Activated T-cell treated with anti-CD3 and anti-CD28 coated beads, Interleukin-2, amount 50 U/mL, for 24 hours (primary cell): ENCODE measurements at regions not wholly inside any gene's neighbourhood (a gene's known extent, or its start where the extent isn't known, plus 50 kb on each side); places are given as distances from the start of the nearest gene placed in this dataset.

Experiments
- DNase-seq: peaks from one replicate; pipeline ENCODE4 v3.0.0-alpha.2; 2020
- H3K27ac Mint-ChIP-seq: 2 replicates; pipeline ENCODE4 v1.8.0; 2020; ENCODE audit warnings: mild to moderate bottlenecking, mixed read lengths
- H3K27me3 Mint-ChIP-seq: 2 replicates; pipeline ENCODE4 v1.8.0; 2020; ENCODE audit warnings: mixed read lengths
- H3K36me3 Mint-ChIP-seq: 2 replicates; pipeline ENCODE4 v1.8.0; 2020; ENCODE audit warnings: low read depth, mixed read lengths
- H3K4me1 Mint-ChIP-seq: 2 replicates; pipeline ENCODE4 v1.8.0; 2020; ENCODE audit warnings: low read depth, mixed read lengths
- H3K4me3 Mint-ChIP-seq: 2 replicates; pipeline ENCODE4 v1.8.0; 2020; ENCODE audit warnings: mild to moderate bottlenecking, moderate library complexity, mixed read lengths
- H3K9me3 Mint-ChIP-seq: 2 replicates; pipeline ENCODE4 v1.8.0; 2020; ENCODE audit warnings: mixed read lengths

- Mint-ChIP-seq H3K9me3 (no peaks in the 10 kb centered on the region), H3K27ac (no peak overlapping the region)
- no peak for DNase-seq
Measured at GRCh38 chr3:30193625-30194044, 412.8 kb upstream of the TGFBR2 start.

DNA sequence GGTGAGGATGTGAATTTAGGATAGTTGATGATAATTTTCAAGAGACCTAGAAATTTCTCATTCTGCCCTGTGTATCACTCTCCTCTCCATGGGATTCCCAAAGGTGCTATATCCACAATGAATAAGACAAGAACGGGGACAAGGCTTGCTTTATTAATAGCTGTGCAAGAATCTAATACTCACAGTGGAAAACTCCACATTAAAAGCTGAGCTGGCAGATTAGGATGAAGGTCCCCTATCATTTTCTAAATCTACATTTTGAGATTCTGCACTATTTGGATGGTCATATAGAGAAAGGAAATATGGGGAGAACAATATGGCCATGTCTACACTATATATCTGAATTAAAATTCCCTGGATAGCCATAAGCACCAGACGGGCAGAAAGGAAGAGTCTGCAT lies 411.0 kb upstream of the TGFBR2 start:
- Mint-ChIP-seq H3K27ac (no peak overlapping the region), H3K4me1 (peaks cover 4% of the 10 kb centered on the region), H3K9me3 (no peaks in the 10 kb centered on the region), H3K27me3 (no peaks in the 10 kb centered on the region), H3K4me3 (no peak overlapping the region), H3K36me3 (no peaks in the 10 kb centered on the region)
- DNase-seq = no peak

More at GRCh38 chr3:30193625-30194044, 412.8 kb upstream of the TGFBR2 start:
- Mint-ChIP-seq H3K4me3 (no peak overlapping the region), H3K4me1 (peaks cover 3% of the 10 kb centered on the region), H3K36me3 (no peaks in the 10 kb centered on the region), H3K27me3 (no peaks in the 10 kb centered on the region)

DNA sequence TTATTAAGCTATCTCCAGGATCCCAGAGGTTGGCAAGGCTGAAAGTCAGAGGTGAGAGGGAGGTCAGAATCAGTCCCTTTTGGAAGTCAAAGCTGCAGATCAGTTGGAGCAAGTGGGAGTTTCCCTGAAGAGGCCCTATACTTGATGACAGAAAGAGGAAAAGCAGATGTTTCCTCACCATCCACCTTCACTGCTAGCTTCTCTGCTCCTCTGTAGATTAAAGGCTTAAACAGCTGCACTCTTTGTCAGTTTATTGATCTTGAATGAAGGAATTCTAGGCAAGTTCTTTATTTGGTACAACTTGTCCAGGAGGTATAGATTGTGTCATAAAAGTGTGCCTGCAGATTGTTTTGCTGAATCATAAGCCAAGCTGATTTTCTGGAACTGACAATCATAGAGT lies 408.2 kb upstream of the TGFBR2 start:
- DNase-seq = no peak
- H3K36me3 Mint-ChIP-seq = no peaks in the 10 kb centered on the region
- H3K4me1 Mint-ChIP-seq = peaks cover 4% of the 10 kb centered on the region

DNA sequence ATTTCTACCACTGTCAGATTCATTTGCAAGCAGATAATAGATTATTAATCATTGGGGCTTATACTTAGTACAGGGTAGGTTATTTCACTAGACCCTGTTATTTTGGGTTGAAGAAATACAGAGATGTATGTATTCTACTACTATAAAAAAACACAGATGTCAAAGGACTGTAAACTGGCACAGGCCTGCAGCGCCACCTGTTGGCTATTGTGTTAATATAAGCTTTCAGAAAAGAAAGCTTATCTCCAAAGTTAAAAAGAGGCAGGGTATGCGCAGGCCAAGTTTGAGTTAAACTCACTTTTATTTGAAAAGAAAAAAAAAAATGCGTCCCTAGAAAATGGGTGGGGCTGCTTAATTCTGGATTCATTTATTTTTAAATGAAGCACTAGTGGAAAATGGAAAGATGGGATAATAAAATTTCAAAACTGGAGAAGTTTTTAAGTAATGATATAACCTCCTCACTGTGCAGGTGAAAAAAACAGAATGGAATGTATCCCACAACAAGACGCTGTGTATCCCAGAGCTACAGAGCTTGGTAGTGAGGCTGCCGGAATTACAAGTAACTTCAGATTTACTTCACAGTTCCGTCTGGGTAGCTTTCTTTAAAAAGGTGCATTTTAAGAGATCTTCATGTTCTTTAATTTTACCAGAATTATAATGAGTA lies 407.2 kb upstream of the TGFBR2 start:
- Mint-ChIP-seq H3K36me3 (no peaks in the 10 kb centered on the region), H3K4me1 (peaks cover 4% of the 10 kb centered on the region), H3K27me3 (no peaks in the 10 kb centered on the region), H3K9me3 (no peaks in the 10 kb centered on the region), H3K27ac (no peak overlapping the region), H3K4me3 (no peak overlapping the region)
- peak; percentile 73 for DNase-seq

More for the DNA sequence above, 408.2 kb upstream of the TGFBR2 start:
- H3K9me3 Mint-ChIP-seq = no peaks in the 10 kb centered on the region
- no peak overlapping the region for H3K27ac Mint-ChIP-seq
- H3K4me3 Mint-ChIP-seq = no peak overlapping the region
- H3K27me3 Mint-ChIP-seq = no peaks in the 10 kb centered on the region

GRCh38 chr3:30199855-30200254 lies 406.5 kb upstream of the TGFBR2 start:
- Mint-ChIP-seq H3K27me3 (no peaks in the 10 kb centered on the region), H3K36me3 (no peaks in the 10 kb centered on the region), H3K4me1 (peaks cover 4% of the 10 kb centered on the region), H3K4me3 (no peak overlapping the region), H3K27ac (no peak overlapping the region), H3K9me3 (no peaks in the 10 kb centered on the region)
- no peak for DNase-seq

- peaks cover 17% of the 10 kb centered on the region for H3K4me1 Mint-ChIP-seq
- no peak overlapping the region for H3K27ac Mint-ChIP-seq
- H3K27me3 Mint-ChIP-seq = no peaks in the 10 kb centered on the region
- no peak for DNase-seq
- no peak overlapping the region for H3K4me3 Mint-ChIP-seq
- no peaks in the 10 kb centered on the region for H3K9me3 Mint-ChIP-seq
- no peaks in the 10 kb centered on the region for H3K36me3 Mint-ChIP-seq
Measured at GRCh38 chr3:30201715-30202114, 404.7 kb upstream of the TGFBR2 start.

GRCh38 chr3:30203301-30203700 lies 403.1 kb upstream of the TGFBR2 start:
- no peak overlapping the region for H3K4me3 Mint-ChIP-seq
- H3K9me3 Mint-ChIP-seq = no peaks in the 10 kb centered on the region

GRCh38 chr3:30204126-30204525 lies 402.3 kb upstream of the TGFBR2 start:
- DNase-seq = no peak
- no peak overlapping the region for H3K27ac Mint-ChIP-seq
- H3K4me1 Mint-ChIP-seq = peaks cover 14% of the 10 kb centered on the region
- H3K4me3 Mint-ChIP-seq = no peak overlapping the region
- H3K36me3 Mint-ChIP-seq = no peaks in the 10 kb centered on the region
- no peaks in the 10 kb centered on the region for H3K27me3 Mint-ChIP-seq
- no peaks in the 10 kb centered on the region for H3K9me3 Mint-ChIP-seq

More at GRCh38 chr3:30203301-30203700, 403.1 kb upstream of the TGFBR2 start:
- Mint-ChIP-seq H3K4me1 (peaks cover 16% of the 10 kb centered on the region), H3K36me3 (no peaks in the 10 kb centered on the region), H3K27ac (no peak overlapping the region), H3K27me3 (no peaks in the 10 kb centered on the region)
- no peak for DNase-seq

DNA sequence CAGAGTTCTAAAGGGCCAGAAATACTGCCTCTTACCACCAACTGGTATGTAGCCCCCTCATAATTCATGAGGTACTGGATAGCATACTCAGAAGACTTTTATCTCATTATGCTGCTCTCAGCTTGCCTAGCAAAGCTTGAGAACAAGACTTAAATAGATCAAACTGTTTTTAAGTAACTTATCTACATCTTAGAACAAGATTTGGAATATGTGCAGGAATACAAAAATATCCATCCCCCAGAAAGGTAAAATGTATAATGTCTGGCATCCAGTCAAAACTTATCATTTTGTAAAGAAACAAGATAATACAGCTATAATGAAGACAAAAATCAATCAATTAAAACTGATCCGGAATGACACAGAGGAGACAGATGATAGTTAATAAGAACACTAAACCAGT lies 400.4 kb upstream of the TGFBR2 start:
- H3K4me3 Mint-ChIP-seq = no peak overlapping the region
- no peak overlapping the region for H3K27ac Mint-ChIP-seq
- H3K9me3 Mint-ChIP-seq = no peaks in the 10 kb centered on the region
- H3K36me3 Mint-ChIP-seq = no peaks in the 10 kb centered on the region
- no peaks in the 10 kb centered on the region for H3K27me3 Mint-ChIP-seq
- H3K4me1 Mint-ChIP-seq = peaks cover 21% of the 10 kb centered on the region
- no peak for DNase-seq

DNA sequence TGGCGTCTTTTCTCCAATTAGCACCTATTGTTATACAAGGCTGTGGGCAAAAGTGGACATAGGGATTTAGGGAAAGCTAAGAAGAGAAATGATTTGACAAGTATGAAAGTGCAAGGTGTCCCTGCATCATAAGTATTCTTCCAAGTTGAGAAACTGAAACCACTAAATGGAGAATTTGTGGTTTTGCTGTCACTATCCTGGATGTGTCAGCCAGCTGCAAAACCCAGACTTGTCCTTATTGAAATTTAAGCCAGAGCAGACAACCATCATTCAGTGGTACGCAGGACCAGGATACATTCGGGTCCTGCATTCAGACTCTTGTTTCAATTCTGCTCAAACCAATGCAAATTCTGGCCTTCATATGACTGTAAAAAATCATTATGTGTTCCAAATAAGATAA lies 384.8 kb upstream of the TGFBR2 start:
- Mint-ChIP-seq H3K4me3 (no peak overlapping the region), H3K36me3 (no peaks in the 10 kb centered on the region), H3K27me3 (no peaks in the 10 kb centered on the region), H3K27ac (no peak overlapping the region), H3K9me3 (peaks cover 7% of the 10 kb centered on the region), H3K4me1 (peaks cover 14% of the 10 kb centered on the region)
- no peak for DNase-seq

DNA sequence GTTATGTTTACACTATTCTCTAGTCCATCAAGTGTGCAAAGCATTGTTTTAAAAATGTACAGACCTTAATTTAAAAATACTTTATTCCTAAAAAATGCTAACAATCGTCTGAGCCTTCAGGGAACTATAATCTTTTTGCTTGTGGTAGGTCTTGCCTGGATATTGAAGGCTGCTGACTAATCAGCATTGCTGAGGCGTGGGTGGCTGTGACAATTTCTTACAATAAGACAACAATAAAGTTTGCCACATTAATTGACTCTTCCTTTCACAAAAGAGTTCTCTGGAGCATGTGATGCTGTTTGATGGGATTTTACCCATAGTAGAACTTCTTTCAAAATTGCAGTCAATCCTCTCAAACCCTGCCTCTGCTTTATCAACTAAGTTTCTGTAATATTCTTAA lies 384.0 kb upstream of the TGFBR2 start:
- H3K9me3 Mint-ChIP-seq = peaks cover 3% of the 10 kb centered on the region
- no peak overlapping the region for H3K27ac Mint-ChIP-seq
- H3K4me1 Mint-ChIP-seq = peaks cover 17% of the 10 kb centered on the region
- no peak for DNase-seq
- H3K36me3 Mint-ChIP-seq = no peaks in the 10 kb centered on the region
- no peak overlapping the region for H3K4me3 Mint-ChIP-seq
- no peaks in the 10 kb centered on the region for H3K27me3 Mint-ChIP-seq

DNA sequence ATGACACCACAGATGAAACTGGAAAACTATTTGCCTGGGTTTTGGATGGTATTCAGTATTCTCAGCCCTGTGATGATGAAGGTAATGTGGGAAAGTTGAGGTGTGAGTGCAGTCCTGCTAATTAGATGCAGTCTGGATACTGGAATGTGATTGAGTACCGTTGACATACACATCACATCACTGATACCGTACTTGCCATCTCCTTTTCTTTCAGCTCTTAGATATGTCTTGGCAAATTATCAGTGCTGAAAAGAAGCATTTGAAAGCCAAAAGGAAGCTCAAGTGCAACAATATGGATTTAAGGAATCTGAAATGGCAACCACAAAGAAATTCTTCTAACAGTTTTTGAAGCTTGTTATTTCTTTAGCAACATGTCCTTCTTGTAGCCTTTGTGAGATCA lies 381.4 kb upstream of the TGFBR2 start:
- H3K4me3 Mint-ChIP-seq = no peak overlapping the region
- DNase-seq = no peak
- H3K27ac Mint-ChIP-seq = no peak overlapping the region
- no peaks in the 10 kb centered on the region for H3K36me3 Mint-ChIP-seq
- peaks cover 25% of the 10 kb centered on the region for H3K4me1 Mint-ChIP-seq
- H3K9me3 Mint-ChIP-seq = no peaks in the 10 kb centered on the region
- H3K27me3 Mint-ChIP-seq = no peaks in the 10 kb centered on the region

GRCh38 chr3:30226601-30227151 lies 379.7 kb upstream of the TGFBR2 start:
- Mint-ChIP-seq H3K27me3 (no peaks in the 10 kb centered on the region), H3K27ac (no peak overlapping the region), H3K4me1 (peaks cover 20% of the 10 kb centered on the region), H3K4me3 (no peak overlapping the region), H3K9me3 (no peaks in the 10 kb centered on the region), H3K36me3 (no peaks in the 10 kb centered on the region)
- no peak for DNase-seq

GRCh38 chr3:30227571-30228301 lies 378.7 kb upstream of the TGFBR2 start:
- Mint-ChIP-seq H3K27me3 (no peaks in the 10 kb centered on the region), H3K4me1 (peaks cover 14% of the 10 kb centered on the region), H3K27ac (peak overlapping the region; percentile 0), H3K4me3 (no peak overlapping the region), H3K9me3 (no peaks in the 10 kb centered on the region), H3K36me3 (no peaks in the 10 kb centered on the region)
- no peak for DNase-seq

- no peaks in the 10 kb centered on the region for H3K27me3 Mint-ChIP-seq
- no peak overlapping the region for H3K4me3 Mint-ChIP-seq
- no peaks in the 10 kb centered on the region for H3K9me3 Mint-ChIP-seq
- no peak overlapping the region for H3K27ac Mint-ChIP-seq
- DNase-seq = no peak
- no peaks in the 10 kb centered on the region for H3K36me3 Mint-ChIP-seq
- H3K4me1 Mint-ChIP-seq = peaks cover 11% of the 10 kb centered on the region
Measured at GRCh38 chr3:30228302-30228631, 378.1 kb upstream of the TGFBR2 start.
